Sigmoid colon (tissue), 6 donors: ENCODE measurements at regions not wholly inside any gene's neighbourhood (a gene's known extent, or its start where the extent isn't known, plus 50 kb on each side); places are given as distances from the start of the nearest gene placed in this dataset.
A peak's percentile ranks its signal among the peaks of the same experiment; 100 is the strongest.
"Not testable (repeated sequence)": the region's sequence is repeated elsewhere in the genome, so short reads cannot be mapped to it uniquely, and the experiment has no call there.

Source experiments
- DNase-seq: peaks from one replicate; pipeline ENCODE4 v3.0.0-alpha.2; 2019
- H3K27ac ChIP-seq, 4 donors: fragments of 200-600 bp; sonication (generic); one replicate each; pipeline ENCODE4 v1.5.1; 2016 to 2019; ENCODE audit warnings: mild to moderate bottlenecking in 1 of 4
- H3K27me3 ChIP-seq, 3 donors: fragments of 200-600 bp; sonication (generic); one replicate each; pipeline ENCODE4 v1.5.1; 2019; ENCODE audit warnings: mild to moderate bottlenecking in 1 of 3
- H3K36me3 ChIP-seq, 4 donors: fragments of 200-600 bp; sonication (generic); one replicate each; pipeline ENCODE4 v1.5.1; 2016 to 2019
- H3K4me1 ChIP-seq, 4 donors: fragments of 200-600 bp; sonication (generic); one replicate each; pipeline ENCODE4 v1.5.1; 2017 to 2019
- H3K4me3 ChIP-seq, 4 donors: fragments of 200-600 bp; sonication (generic); one replicate each; pipeline ENCODE4 v1.5.1; 2017 to 2019; ENCODE audit warnings: mild to moderate bottlenecking in 2 of 4, moderate library complexity in 1 of 4
- H3K9me3 ChIP-seq, 4 donors: fragments of 200-600 bp in 3 of 4; sonication (generic) in 3 of 4; one replicate each; pipeline versions ENCODE4 v1.5.1 to v1.6.1; 2013 to 2019
- EP300 ChIP-seq, 4 donors: sonication (generic); formaldehyde crosslinking; IDR thresholded peaks; one replicate each; pipeline ENCODE4 v1.6.1; 2017; ENCODE audit warnings: antibody characterized with exemption in 4 of 4
- POLR2A ChIP-seq, 2 donors: fragments of 450-650 bp; IDR thresholded peaks; one replicate each; pipeline ENCODE4 v1.6.1; 2016; ENCODE audit warnings: antibody characterized with exemption in 2 of 2, mild to moderate bottlenecking in 2 of 2, moderate library complexity in 2 of 2
- POLR2AphosphoS5 ChIP-seq, 4 donors: sonication (generic); formaldehyde crosslinking; IDR thresholded peaks; one replicate each; pipeline ENCODE4 v1.6.1; 2017; ENCODE audit warnings: antibody characterized with exemption in 4 of 4
- WGBS, 2 donors: extraction: QIAGEN DNeasy Blood & Tissue Kit; methylation state at CpG; one replicate each; pipeline ENCODE4 v1.1.7; 2013; 5-methylcytosine and 5-hydroxymethylcytosine counted together
- intact Hi-C: fragments of 100-400 bp; cut with DNase I; formaldehyde crosslinking; loops from one replicate; pipeline ENCODE4 v1.15.1; 2023
- TF ChIP-seq, protein P1 (sequence below), 4 experiments: fragments of 450-650 bp in 3 of 4; fragments of 200-600 bp in 1 of 4; IDR thresholded peaks; one replicate each; pipeline ENCODE4 v1.5.1; 2016 to 2019; ENCODE audit warnings: antibody characterized with exemption in 4 of 4, mild to moderate bottlenecking in 3 of 4, moderate library complexity in 2 of 4
- donor health status: healthy with polysubstance abuse.
- donor health status: healthy.

DNA sequence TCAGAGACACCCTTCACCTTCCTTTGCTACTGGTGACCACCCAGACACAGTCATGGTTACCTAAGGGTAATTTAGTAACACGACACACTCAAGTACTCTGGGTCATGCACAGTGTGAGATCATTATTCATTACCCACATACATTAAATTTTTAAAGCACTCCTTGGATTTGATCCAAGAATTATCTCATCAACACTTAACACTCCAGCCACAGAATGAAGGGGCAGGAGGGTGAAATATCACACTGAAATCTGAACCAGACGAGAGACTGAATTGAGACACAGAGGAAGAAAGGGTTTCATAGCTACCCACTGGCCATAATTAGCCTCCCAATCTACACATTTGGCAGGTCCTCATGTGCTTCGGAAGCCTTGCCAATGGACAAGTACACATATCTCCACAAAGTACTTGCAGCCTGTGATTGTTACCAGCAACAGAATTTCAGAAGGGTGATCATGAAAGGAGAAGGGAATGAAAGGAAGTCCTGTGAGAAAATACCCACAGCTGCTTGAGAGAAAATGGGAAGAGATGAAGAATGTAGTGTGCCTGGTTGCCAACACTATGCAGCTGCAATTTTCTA is 189.3 kb downstream of the POLR1F start:
- Histone ChIP-seq H3K36me3 (no peaks in the 10 kb centered on the region), H3K27ac (no peak overlapping the region), H3K27me3 (no peaks in the 10 kb centered on the region), H3K4me1 (peaks cover 0 to 7% (median 3%) of the 10 kb centered on the region in 4 donors), H3K4me3 (no peak overlapping the region), H3K9me3 (no peaks in the 10 kb centered on the region)
- intact Hi-C loops, result no loop called here
- DNase-seq, result no peak
- WGBS, 2 donors, result 51 to 55% methylated on average over 3 of the region's 3 CpGs
- TF ChIP-seq, protein P1, sequence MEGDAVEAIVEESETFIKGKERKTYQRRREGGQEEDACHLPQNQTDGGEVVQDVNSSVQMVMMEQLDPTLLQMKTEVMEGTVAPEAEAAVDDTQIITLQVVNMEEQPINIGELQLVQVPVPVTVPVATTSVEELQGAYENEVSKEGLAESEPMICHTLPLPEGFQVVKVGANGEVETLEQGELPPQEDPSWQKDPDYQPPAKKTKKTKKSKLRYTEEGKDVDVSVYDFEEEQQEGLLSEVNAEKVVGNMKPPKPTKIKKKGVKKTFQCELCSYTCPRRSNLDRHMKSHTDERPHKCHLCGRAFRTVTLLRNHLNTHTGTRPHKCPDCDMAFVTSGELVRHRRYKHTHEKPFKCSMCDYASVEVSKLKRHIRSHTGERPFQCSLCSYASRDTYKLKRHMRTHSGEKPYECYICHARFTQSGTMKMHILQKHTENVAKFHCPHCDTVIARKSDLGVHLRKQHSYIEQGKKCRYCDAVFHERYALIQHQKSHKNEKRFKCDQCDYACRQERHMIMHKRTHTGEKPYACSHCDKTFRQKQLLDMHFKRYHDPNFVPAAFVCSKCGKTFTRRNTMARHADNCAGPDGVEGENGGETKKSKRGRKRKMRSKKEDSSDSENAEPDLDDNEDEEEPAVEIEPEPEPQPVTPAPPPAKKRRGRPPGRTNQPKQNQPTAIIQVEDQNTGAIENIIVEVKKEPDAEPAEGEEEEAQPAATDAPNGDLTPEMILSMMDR (IDR thresholded peaks at IDR 0.05), result no peak
- TF ChIP-seq POLR2AphosphoS5 (IDR thresholded peaks at IDR 0.05) (no peak), EP300 (IDR thresholded peaks at IDR 0.05) (no peak), POLR2A (IDR thresholded peaks at IDR 0.05) (no peak)

DNA sequence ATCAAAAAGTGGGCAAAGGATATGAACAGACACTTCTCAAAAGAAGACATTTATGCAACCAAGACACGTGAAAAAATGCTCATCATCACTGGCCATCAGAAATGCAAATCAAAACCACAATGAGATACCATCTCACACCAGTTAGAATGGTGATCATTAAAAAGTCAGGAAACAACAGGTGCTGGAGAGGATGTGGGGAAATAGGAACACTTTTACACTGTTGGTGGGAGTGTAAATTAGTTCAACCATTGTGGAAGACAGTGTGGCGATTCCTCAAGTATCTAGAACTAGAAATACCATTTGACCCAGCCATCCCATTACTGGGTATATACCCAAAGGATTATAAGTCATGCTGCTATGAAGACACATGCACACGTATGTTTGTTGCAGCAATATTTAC is 191.3 kb downstream of the POLR1F start:
- H3K27me3 ChIP-seq, H3K27ac ChIP-seq, intact Hi-C loops, H3K4me1 ChIP-seq, H3K36me3 ChIP-seq, H3K9me3 ChIP-seq, DNase-seq, H3K4me3 ChIP-seq: not testable (repeated sequence)
- 85 to 90% methylated on average over 3 of the region's 3 CpGs for WGBS, 2 donors

DNA sequence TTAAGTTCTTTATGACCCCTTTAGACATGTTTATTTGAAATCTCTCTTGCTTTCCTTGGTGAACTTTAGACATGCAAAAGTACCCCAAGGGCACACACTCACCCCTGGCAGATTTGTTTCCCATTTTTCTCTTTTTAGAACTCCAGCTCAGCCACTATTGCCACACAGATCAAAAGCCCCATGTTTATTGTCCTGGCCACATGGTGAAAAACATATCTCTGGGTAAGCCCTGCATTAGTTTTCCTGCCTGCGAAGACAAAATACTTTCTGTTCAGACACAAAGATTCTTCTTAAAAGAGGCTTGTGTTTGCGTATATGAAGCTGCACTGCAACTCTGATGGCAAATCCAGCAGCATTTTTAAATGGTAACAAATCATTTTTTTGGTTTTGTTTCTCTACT is 200.0 kb downstream of the POLR1F start:
- H3K4me1 ChIP-seq, result peaks cover 0 to 13% (median 10%) of the 10 kb centered on the region in 4 donors
- DNase-seq, result no peak
- WGBS, 2 donors, result 79 to 81% methylated on average over 2 of the region's 2 CpGs
- no peaks in the 10 kb centered on the region for H3K9me3 ChIP-seq
- H3K4me3 ChIP-seq, result no peak overlapping the region
- no peaks in the 10 kb centered on the region for H3K36me3 ChIP-seq
- TF ChIP-seq EP300 (IDR thresholded peaks at IDR 0.05), result no peak
- TF ChIP-seq, protein P1 (IDR thresholded peaks at IDR 0.05), result no peak
- intact Hi-C loops, result no loop called here
- H3K27ac ChIP-seq, result no peak overlapping the region
- H3K27me3 ChIP-seq, result no peaks in the 10 kb centered on the region

DNA sequence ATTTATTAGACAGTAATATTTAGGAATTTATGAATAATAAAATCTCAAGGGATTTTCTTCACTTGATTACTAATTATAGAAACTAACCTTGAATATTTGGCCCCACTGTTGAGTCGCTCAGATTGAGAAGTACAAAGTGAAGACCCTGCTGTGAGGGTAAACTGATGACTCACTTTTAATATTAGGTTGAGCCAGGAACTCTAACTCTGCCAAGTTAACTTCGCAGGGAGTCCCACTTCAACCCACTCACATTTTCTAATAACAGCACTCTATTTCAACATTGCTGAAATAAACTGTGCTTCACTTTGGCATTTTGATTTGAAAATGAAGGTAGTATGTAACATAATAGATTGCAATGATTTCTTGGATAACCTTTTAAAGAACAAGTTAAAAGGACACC is 200.7 kb downstream of the POLR1F start:
- TF ChIP-seq, protein P1 (IDR thresholded peaks at IDR 0.05), result no peak
- TF ChIP-seq POLR2A (IDR thresholded peaks at IDR 0.05) (no peak), POLR2AphosphoS5 (IDR thresholded peaks at IDR 0.05) (no peak), EP300 (IDR thresholded peaks at IDR 0.05) (no peak)
- Histone ChIP-seq H3K4me1 (peaks cover 0 to 13% (median 10%) of the 10 kb centered on the region in 4 donors), H3K27me3 (no peaks in the 10 kb centered on the region), H3K36me3 (no peaks in the 10 kb centered on the region), H3K27ac (no peak overlapping the region), H3K9me3 (no peaks in the 10 kb centered on the region), H3K4me3 (no peak overlapping the region)
- 72 to 77% methylated on average over 2 of the region's 2 CpGs for WGBS, 2 donors
- intact Hi-C loops, result no loop called here
- no peak for DNase-seq

DNA sequence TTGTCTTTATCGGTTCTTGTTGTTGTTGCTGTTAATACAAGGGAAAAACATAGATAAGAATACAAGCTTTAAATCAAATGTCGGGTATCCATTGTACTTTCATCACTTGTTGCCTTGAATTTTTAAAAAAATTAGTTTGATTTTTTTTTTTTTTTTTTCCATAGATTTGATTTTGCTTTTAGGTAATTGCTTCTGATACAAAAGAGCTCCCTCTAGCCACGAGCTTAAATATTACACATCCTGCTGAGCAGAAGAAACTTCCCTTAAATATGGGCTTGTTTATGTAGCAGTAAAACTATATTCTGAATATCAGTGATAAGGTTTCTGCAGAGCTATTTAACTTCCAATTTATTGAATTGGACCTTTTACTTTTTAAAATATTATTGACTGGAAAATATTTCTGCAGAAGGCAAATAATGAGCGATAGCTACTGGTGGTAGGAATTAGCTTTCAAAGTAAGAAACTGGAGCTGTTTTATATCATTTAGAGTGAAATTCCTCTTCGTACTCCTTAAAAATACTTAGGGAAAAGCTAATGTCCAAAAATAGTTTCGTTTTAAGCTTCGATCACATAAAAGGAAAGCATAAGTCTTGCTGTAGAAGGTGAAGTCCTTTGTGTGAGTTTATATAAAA is 216.9 kb downstream of the POLR1F start:
- Histone ChIP-seq H3K4me3 (peak overlapping the region in 1 of 4 donors; percentile 24), H3K4me1 (no peaks in the 10 kb centered on the region), H3K27me3 (no peaks in the 10 kb centered on the region), H3K27ac (no peak overlapping the region), H3K9me3 (no peaks in the 10 kb centered on the region), H3K36me3 (no peaks in the 10 kb centered on the region)
- TF ChIP-seq POLR2A (IDR thresholded peaks at IDR 0.05), result no peak
- TF ChIP-seq, protein P1 (IDR thresholded peaks at IDR 0.05), result peak in 3 of 4 experiments; percentile 8 to 45 (median 20)
- no peak for TF ChIP-seq POLR2AphosphoS5 (IDR thresholded peaks at IDR 0.05)
- no peak for DNase-seq
- 64 to 69% methylated on average over 7 of the region's 7 CpGs for WGBS, 2 donors
- intact Hi-C loops, result no loop called here
